D341Med (cell line): ENCODE measurements at regions not wholly inside any gene's neighbourhood (a gene's known extent, or its start where the extent isn't known, plus 50 kb on each side); places are given as distances from the start of the nearest gene placed in this dataset.

ENCODE experiments used
- DNase-seq: peaks from one replicate; pipeline ENCODE4 v3.0.0; 2012; ENCODE audit warnings: low spot score

- no peak for DNase-seq
Observed at GRCh38 chr6:163916315-163917081, 502.0 kb downstream of the QKI start.

- DNase-seq = no peak
Observed at GRCh38 chr6:163915131-163915530, 500.6 kb downstream of the QKI start.

- DNase-seq = no peak
Observed at GRCh38 chr6:163913045-163913444, 498.5 kb downstream of the QKI start.

- DNase-seq = no peak
Observed at GRCh38 chr6:163906006-163906710, 491.6 kb downstream of the QKI start.

- no peak for DNase-seq
Observed at GRCh38 chr6:163904186-163904585, 489.7 kb downstream of the QKI start.

- no peak for DNase-seq
Observed at GRCh38 chr6:163903541-163903940, 489.0 kb downstream of the QKI start.

GRCh38 chr6:163902993-163903392, 488.5 kb downstream of the QKI start:
- DNase-seq = no peak

GRCh38 chr6:163901681-163902080, 487.2 kb downstream of the QKI start:
- DNase-seq = no peak

GRCh38 chr6:163900570-163900969, 486.1 kb downstream of the QKI start:
- no peak for DNase-seq

GRCh38 chr6:163897669-163898068, 483.2 kb downstream of the QKI start:
- no peak for DNase-seq

GRCh38 chr6:163897030-163897429, 482.5 kb downstream of the QKI start:
- DNase-seq = no peak

- no peak for DNase-seq
Observed at GRCh38 chr6:163895162-163895561, 480.6 kb downstream of the QKI start.

GRCh38 chr6:163893609-163894189, 479.2 kb downstream of the QKI start:
- DNase-seq = no peak

GRCh38 chr6:163892824-163893561, 478.5 kb downstream of the QKI start:
- peak; percentile 52 for DNase-seq

GRCh38 chr6:163889904-163890514, 475.5 kb downstream of the QKI start:
- DNase-seq = no peak

- DNase-seq = no peak
Observed at GRCh38 chr6:163888030-163888819, 473.7 kb downstream of the QKI start.

- DNase-seq = no peak
Observed at GRCh38 chr6:163886428-163886827, 471.9 kb downstream of the QKI start.

- DNase-seq = no peak
Observed at GRCh38 chr6:163883984-163884383, 469.5 kb downstream of the QKI start.

GRCh38 chr6:163878698-163879097, 464.2 kb downstream of the QKI start:
- no peak for DNase-seq

- no peak for DNase-seq
Observed at GRCh38 chr6:163877877-163878639, 463.5 kb downstream of the QKI start.

- DNase-seq = no peak
Observed at GRCh38 chr6:163876391-163876790, 461.9 kb downstream of the QKI start.
